NCI-H748 (cell line): ENCODE measurements at regions not wholly inside any gene's neighbourhood (a gene's known extent, or its start where the extent isn't known, plus 50 kb on each side); places are given as distances from the start of the nearest gene placed in this dataset.

ENCODE experiments used
- DNase-seq: peaks from one replicate; lab custom pipeline; 2025; ENCODE audit not compliant: unreplicated experiment; lab: John Stamatoyannopoulos, UW

DNA sequence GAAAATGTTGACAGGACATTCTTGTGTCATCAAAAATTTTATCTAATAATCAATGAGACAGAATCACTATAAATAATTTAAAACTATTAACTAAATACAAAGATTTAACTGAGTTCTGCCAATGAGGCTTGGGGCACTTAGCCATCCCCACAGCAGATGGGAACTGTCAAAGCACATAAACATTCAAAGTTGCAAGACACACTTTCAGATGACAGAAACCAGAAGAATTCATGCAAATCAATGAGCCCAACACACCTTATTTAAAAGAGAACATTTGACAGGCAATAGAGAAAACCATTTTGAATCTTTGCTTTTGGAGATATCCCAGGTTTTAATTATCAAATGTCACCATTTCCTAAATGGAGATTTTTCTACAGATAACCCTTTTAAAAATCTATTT is 566.2 kb downstream of the IRS1 start:
- DNase-seq: no peak

DNA sequence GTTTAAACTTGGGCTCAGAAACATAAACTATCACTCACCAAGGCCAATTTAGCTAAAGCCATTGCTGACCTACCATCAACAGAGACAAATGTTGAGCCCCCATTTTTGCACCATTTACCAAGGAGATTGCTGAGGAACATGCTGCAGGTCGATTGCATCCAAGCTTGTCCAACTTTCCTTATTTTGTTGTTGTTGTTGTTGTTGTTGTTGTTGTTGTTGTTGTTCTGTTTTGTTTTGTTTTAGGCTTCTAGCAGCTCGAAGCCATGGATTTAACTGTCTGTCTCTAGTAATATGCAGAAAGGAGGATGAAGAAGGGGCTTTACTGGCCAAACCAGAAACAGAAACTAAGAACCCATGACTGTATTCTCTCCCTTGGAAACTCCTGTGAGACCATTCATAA is 571.5 kb downstream of the IRS1 start:
- DNase-seq: no peak

DNA sequence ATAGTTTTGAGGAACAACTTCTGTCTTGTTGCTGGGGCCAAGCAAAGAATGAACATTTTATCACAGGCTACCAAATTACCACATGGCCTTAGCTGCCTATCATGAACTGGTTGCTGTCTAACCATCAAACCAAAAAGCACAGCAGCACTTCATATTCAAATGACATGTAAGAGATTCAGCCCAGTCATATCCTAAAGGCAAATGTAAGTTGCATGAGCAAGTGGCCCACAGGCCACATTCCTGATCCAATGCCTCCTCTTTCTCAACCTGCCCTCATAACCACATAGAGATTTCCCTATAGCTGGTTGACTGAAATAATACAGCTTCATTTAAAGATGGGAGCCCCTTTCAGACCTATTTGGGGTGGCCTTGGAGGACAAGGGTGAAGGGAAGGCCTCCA is 572.3 kb downstream of the IRS1 start:
- DNase-seq: no peak

DNA sequence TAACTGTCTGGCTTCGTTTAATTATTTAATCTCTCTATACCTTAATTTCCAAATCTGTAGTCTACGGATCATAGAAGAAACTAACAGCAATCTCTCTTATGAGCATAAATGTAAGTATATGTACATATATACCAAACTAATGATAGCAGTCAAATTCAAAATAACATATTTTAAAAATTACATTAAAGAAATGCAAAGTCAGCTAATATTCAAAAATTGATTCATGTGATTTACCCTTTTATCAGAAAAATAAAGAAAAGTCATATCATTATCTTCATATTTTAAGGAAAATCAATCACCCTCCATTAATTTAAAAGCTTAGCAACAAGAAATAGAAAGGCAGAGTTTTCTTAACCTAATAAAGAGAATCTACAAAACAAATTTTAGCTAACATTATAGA is 575.9 kb downstream of the IRS1 start:
- no peak for DNase-seq

DNA sequence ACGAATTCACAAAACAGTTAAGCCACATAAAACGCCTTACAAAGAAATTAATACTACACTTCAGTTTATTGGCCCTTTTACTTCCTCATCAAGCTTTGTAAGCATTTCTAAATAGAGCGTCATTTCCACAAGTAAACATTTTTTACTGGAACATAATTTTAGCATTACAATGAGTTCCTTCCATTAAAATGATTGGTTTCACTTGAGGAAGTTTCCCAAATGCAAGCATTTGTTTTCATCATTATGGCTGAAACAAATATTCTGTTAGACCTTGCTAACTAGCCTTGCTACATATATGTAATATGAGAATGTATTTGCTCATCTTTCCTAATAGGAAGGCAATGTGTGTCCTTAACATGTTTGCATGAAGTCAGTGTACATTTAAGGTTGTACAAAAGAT is 579.1 kb downstream of the IRS1 start:
- DNase-seq: no peak

DNA sequence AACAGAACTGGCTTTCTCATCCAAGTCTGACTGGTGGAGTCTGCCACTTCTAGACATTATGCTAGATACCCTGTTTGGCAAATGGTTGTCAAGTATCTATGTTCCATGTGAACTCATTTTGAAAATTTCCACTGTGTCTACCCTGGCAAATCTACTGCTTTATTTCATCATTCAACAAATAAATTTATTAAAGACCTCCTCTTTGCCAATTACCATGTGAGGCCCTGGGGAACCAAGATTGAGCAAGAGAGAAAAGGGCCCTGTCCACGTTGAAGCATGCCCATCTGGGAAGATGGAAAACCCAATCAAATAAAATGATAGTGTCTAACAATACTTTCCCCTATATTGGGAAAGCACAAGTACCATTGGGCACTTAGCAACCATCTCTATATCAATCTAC is 582.4 kb downstream of the IRS1 start:
- no peak for DNase-seq

DNA sequence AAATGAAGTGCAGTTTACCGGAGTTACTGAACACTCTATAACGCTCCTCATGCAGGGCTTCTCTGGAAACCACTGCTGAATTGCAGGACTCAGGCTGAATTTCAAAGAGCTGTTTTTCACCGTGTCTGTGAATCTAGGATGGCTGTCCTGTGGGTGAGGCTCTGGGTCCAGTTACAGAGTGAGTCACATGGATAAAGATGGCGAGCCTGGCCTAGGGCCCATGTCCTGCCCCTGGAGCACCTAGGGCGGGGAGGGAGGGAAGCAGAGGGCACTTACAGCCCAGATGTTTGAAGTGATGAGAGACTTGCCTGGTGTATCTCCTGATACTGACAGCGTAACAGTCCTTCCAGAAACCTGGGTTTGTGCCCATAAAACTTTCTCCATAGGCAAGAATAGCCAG is 583.0 kb downstream of the IRS1 start:
- DNase-seq: no peak

DNA sequence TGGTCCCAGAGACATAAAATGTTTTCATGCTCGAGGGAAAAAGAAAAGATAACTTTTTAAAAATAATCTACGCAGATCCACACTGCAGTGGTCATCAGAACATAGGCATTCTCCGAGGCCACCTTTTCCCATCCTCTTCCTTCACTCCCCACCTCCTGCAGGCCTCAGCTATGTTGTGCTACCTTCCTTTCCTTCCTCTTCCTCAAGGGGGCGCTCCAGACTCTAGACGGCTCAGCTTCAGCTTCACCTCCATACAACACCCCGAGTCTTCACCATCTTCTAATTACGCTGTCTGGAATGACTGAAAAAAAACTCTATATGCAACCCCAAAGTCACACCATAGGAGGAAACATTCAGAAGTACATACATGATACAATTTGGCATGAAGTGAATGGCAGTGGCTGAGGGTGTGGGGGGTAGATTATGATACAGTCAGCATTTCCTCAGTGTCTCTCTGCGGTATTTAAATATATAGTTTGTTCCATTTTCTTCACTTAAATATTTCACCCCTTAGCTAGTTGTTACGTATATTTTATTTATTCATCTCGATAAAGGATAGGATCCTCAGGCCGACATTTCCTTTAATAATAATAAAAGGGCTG is 583.6 kb downstream of the IRS1 start:
- DNase-seq: peak; percentile 57

DNA sequence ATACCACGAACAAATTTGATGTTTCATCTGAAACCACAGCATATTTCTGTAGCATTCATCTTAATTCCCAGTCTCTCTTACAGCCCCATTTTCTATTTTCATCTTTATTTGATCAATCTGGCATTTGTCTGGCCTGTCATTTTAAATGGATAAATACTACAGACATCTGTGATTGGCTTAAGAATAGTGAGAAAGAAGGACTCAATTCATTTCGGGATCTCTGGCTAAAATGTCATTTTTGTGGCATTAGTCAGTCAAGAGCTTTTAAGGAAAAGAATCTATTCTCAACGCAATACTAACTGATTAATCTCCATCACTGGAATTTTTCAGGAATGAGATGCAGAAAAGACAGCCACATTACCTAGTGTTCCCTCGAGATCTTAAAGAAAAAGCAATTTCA is 585.9 kb downstream of the IRS1 start:
- DNase-seq: no peak

DNA sequence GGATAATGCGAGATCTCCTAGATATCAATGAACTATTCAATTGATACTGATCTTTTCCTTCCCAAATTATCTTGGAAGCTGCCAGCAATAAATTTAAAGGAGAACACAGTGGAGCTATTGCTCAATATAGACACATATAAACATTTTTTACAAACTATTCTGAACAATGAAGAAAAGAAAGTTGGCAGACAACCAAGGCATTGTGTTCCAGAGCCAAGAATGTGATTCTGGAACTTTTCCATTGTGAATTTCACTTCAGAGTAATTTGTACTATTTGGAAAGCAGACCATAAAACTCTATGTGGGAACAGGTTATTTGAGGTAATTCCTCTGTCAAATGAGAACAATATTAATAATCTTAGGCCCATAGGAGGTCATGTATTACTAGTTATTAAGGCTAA is 588.2 kb downstream of the IRS1 start:
- DNase-seq: no peak

DNA sequence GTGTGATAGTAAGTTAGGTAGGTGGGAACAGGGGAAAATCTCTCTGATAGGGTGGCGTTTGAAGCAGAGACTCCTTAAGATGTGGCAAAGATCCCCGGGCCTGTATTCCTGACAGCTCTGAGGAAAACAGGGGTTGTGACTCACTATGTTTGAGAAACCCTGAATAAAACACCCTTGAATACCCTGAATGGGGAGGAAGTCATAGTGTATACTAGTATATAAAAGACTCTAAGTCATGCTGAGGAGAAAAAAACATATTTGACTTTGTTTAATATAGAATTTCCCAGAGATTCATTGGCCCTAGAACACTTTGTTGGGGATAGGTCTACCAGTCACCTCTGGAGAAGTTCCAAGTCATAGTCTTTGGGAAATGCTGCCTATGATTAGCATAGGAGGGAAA is 590.9 kb downstream of the IRS1 start:
- no peak for DNase-seq

DNA sequence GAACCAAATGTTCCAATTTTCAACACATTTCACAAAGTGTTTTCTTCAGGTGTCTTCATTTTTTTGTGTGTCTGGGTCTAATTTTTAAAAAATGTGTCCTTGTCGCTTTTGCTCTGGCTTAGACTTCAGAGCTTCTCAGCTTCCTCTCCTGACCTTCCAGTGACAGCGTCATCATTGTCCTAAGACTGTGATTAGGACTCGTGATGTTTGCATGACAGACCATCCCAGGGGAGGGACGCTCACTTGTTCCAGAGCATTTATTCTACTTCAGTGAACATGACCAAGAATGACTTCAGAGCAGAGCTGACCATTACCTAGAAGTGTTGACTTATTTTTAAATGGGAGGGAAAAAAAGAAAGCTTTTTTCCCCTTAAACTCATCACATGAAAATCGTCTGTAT is 591.9 kb downstream of the IRS1 start:
- no peak for DNase-seq

DNA sequence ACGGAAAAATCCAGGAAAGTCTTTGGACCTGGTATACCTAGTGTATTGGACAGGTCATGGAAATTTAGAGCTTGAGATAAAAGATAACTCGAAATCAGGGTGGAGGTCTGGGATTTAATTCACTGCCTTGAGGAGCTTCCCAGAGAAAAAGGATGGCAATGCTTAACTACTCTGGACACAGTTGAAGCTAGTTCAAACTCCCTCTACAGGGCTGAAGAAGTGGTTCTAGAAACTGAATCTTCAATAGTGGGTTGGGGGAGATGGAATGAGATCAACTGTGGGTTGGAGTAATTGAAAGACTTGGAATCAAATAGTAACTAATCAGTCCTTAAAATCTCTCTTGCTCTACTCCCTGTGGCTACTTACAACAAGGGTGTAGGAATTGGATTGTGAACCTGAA is 600.1 kb downstream of the IRS1 start:
- no peak for DNase-seq

DNA sequence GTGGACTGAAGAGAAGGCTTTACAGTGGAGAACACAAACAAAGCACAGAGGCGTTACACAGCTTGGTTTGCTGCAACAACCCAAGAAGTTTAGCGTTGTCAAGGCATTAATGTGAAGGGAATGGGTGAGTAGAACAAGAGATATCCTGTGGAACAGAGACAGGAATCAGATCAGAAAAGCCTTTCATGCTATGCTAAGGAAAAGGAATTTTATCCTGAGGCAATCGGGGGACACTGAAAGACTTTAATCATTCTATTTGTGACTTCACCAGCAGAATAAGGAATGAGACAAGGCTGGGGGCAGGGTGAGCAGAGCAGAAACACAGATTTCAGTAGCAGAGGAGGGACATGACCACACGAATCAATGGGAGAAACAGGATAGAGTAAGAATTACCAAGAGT is 600.7 kb downstream of the IRS1 start:
- no peak for DNase-seq

DNA sequence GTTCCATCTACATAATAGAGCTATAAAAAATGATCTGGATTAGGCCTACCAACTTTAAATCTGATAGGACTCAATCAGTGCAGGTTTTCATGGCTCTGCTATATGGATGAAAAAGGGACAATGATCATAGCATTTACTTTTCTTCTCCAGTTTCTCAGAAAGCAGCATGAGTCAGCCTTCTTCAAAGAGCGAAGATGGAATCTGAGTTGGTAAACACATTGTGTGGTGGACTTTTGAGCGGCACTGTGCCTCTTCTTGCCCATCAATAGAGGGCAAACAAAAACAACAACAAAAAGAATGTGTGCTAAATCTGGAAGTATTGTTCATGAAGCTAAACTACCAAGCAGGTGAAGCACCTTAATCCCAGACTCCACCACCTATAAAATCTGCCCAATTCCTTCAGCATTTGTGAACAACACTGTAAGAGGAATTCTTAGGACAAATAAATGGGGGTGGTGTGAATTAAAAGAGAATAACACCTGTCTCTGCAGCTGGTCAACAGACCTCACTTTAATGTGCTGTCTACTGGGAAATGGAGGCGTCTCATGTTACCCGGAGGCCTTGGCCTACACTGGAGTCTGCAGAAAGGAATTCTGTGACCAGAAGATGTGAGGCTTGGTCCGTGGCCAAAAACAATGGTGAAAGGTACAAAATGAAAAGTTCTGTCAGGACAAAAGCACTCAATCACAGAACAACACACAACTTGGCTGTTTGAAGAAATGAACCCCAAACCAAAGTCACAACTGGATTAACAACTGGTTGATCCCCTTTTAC is 609.0 kb downstream of the IRS1 start:
- no peak for DNase-seq

DNA sequence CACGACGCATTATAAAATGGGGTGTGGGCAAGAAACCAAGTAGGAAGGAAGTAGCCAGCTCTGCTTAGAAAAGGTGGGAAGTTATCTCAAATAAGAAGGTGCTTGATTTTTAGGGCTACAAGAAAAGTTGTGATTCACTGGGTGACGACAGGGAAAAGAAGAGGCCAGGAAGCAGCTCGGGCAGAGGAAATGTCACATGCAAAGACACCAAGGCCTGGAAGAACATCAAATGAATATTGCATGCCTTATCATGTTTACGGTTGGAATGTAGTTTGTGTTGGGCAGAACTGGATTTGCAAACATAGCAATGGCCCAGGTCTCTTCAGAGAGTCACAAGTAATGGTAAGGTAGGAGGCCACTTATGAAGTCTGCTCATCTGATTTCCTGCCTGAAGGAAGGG is 610.6 kb downstream of the IRS1 start:
- no peak for DNase-seq

DNA sequence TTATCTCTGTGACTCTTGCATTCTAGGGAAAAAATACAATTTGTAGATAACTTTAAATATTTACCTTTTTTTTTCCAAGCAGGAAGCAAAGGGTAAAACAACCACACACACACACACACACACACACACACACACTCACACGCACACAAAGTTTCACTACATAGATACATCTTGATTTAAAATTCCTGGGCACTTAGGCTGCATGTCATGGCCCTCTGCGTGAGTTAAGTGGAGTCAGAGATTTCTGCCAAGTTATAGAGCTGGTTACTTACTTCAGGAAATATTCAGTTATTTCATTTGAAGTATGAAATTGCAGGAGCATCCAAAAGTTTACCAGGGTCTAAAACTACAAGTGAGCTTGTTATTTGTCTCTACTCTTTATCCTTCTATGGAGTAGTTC is 612.0 kb downstream of the IRS1 start:
- DNase-seq: no peak

DNA sequence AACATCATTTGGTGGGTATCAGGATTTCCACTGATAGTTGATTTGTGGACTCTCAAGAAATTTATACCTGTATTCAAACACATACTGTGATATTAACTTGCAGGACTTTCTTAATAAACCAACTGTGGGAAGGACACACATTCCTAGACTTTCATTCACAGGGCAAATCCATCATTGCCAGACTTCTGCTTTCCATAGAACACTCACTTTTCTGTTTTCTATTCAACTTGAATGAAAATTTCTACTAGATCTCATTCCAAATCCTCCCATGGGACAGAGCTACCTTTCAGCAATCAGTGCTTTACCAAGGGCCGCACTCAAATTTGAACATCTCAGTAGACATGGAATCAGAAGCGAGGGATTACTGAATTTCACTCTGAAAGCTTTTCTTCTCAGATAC is 612.5 kb downstream of the IRS1 start:
- no peak for DNase-seq

DNA sequence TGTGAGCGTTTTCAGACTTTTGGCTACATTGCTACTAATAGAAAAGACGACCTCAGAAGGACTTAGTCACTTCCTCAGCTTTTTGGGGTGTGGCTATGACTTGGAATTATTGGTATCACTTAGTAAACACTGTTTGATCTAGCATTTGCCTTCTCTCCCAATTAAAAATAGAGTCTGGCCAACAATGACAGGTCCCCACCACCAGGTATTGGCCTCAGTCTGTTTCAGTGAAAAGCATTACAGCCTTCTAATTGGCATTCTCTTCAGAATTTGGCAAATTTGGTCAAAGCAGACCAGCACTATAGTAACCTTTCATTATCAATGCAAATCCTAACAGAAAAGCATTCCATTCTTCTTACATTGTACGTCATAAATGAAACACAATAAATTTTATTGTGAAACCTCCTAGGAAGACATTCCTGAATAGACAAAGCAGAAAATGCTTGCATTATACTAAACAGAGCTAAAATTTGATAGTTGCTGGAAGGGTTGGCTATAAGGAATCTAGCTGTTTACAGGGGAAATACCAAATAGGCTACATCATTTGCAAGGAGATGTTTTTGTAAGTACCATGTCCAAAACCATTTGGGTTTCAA is 613.9 kb downstream of the IRS1 start:
- DNase-seq: no peak

DNA sequence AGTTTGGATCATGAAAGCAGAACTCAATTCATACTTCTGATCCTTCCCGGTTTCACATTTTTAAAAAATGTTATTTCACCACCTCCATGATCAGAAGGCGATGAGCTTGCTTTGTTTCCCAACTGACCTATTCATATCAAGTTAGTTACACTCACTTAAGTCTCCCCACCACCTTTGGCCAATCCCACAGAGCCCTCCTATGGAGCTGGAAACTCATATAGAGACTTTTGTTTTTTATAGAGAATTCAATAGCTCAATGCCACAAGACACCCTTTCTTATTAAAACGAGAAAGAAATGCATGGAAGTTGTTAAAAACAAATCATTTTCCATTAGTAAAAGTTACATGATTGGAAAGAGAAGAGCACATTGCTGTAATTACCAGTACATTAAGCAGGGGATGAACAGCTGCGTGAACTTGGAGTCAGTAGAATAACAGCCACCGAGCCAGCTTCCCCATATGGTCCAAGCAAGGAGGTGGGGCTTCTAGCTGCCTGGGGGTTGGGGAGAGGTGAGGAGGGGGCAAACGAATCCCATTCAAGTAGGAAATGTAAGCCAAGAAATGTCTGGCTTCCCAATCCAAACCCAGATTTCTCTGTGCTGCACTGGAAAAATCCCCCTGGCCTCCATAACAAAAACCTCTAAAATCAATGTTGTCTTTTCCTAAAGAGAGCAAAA is 614.5 kb downstream of the IRS1 start:
- no peak for DNase-seq

DNA sequence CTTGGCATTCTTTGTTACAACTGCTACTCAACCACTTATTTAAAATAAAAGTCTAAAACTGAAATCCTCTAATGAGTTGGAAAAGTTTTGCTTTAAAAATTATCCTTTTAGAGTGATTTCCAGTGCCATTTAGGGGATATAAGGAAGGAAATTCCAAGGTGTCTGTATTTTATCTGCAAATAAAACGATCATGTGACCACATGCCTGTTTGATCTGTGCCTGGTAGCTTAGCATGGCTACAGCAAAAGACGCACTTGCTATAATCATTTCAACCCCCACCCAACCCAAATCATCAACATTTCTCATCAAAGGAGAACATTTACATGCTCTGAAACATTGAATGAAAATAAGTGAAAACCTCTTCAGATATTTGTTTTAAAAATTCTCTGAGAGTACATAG is 615.1 kb downstream of the IRS1 start:
- no peak for DNase-seq

DNA sequence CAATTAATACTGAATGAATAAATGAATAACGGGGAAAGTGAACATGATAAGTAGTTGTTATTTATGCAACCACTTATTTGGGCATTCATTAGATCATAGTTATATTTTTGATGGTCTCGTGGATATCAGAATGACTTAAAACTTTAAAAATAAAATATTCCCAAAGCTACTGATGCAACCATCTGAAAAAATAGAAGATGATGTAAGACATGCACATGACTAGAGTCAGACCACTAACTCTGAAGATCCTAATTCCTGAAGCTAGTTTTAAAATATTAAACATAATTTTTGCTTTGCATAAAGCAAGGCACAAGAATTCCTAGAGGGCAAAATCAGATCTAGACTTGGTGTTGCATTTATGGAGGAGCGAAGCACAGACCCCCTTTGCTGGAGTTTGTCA is 616.1 kb downstream of the IRS1 start:
- DNase-seq: no peak
